Hepatocyte (in vitro differentiated cells): ENCODE measurements at regions not wholly inside any gene's neighbourhood (a gene's known extent, or its start where the extent isn't known, plus 50 kb on each side); places are given as distances from the start of the nearest gene placed in this dataset.

ENCODE experiments used
- EZH2 ChIP-seq: fragments of 200-600 bp; sonication (generic); IDR thresholded peaks from 2 replicates; pipeline ENCODE4 v1.6.1; 2016; ENCODE audit warnings: antibody characterized with exemption, mild to moderate bottlenecking, borderline replicate concordance
- TF ChIP-seq, protein P1 (sequence below): fragments of 200-600 bp; sonication (generic); IDR thresholded peaks from 2 replicates; pipeline ENCODE4 v1.5.1; 2016; ENCODE audit warnings: antibody characterized with exemption, mild to moderate bottlenecking; ENCODE audit not compliant: poor library complexity

DNA sequence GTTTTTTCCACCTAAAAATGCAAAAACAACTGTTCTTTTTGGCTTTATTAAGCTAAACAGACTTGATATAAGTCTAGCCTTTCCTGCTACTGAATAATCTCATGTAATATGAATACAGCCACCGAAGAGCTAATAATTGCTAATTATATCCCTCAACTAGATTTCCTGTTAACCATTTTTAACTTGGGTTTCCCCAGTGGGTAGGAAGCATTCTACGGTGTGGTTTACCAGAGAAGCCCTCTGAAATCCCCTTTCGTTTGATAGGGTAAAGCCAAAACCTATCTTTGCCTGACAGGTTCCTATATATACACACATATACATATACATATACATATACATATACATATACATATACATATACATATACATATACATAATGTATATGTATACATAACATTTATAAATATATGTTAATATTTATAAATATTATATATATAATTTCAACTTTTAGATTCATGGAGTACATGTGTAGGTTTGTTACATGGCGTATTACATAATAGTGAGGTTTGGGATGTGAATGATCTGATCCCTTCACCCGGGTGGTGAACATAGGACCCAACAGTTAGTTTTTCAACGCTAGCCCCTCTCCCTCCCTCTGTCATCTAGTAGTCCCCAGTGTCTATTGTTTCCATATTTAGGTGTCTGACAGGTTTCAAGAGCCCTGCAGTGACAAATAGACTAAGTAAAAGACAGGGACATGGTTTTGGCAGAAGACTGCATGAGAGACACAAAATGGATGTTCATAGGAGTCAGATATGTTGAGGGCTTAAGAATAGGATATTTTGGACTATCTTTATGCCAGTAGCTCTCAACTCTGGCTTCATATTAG lies 62.4 kb downstream of the ATXN3L start:
- TF ChIP-seq, protein P1, sequence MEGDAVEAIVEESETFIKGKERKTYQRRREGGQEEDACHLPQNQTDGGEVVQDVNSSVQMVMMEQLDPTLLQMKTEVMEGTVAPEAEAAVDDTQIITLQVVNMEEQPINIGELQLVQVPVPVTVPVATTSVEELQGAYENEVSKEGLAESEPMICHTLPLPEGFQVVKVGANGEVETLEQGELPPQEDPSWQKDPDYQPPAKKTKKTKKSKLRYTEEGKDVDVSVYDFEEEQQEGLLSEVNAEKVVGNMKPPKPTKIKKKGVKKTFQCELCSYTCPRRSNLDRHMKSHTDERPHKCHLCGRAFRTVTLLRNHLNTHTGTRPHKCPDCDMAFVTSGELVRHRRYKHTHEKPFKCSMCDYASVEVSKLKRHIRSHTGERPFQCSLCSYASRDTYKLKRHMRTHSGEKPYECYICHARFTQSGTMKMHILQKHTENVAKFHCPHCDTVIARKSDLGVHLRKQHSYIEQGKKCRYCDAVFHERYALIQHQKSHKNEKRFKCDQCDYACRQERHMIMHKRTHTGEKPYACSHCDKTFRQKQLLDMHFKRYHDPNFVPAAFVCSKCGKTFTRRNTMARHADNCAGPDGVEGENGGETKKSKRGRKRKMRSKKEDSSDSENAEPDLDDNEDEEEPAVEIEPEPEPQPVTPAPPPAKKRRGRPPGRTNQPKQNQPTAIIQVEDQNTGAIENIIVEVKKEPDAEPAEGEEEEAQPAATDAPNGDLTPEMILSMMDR: no peak
- no peak for TF ChIP-seq EZH2
